ENCODE measurements at regions not wholly inside any gene's neighbourhood (a gene's known extent, or its start where the extent isn't known, plus 50 kb on each side); places are given as distances from the start of the nearest gene placed in this dataset.

- Histone ChIP-seq H3K9me3 (ENCODE audit: low read length) (no peaks in the 10 kb centered on the region), H3K4me1 (ENCODE audit: insufficient read depth, low read length, poor library complexity, severe bottlenecking) (no peaks in the 10 kb centered on the region), H3K4me2 (ENCODE audit: low read length) (no peak overlapping the region), H3K9me2 (ENCODE audit: insufficient read depth, low read length) (no peaks in the 10 kb centered on the region), H3K36me3 (ENCODE audit: insufficient read depth, low read length) (no peaks in the 10 kb centered on the region), H2AFZ (ENCODE audit: low read length) (no peak overlapping the region), H3K4me3 (ENCODE audit: low read depth, low read length, poor library complexity, severe bottlenecking) (no peak overlapping the region), H3K79me2 (ENCODE audit: insufficient read depth, low read depth, low read length) (no peaks in the 10 kb centered on the region), H3K27ac (ENCODE audit: low read depth, low read length, poor library complexity, severe bottlenecking) (no peak overlapping the region), H4K20me1 (ENCODE audit: insufficient read depth, low read length) (no peaks in the 10 kb centered on the region)
- intact Hi-C loops (cut with micrococcal nuclease; ENCODE audit: unreplicated experiment): no loop called here
- BruUV-seq (replicated peaks): no TSS peak
- TF ChIP-seq CTCF (conservative IDR thresholded peaks at IDR 0.05; ENCODE audit: low read length) (no peak), EZH2phosphoT487 (IDR thresholded peaks at IDR 0.05; ENCODE audit: borderline replicate concordance, low read depth, low read length) (no peak)
- no peak for DNase-seq (ENCODE audit: low spot score)
- POLR2A ChIA-PET: no interaction called here
- CTCF ChIA-PET (ENCODE audit: unreplicated experiment): no interaction called here
Observed at GRCh38 chr16:8084302-8084701, 506.0 kb downstream of the TMEM114 start.

GRCh38 chr16:8083560-8083959 lies 506.8 kb downstream of the TMEM114 start:
- Histone ChIP-seq H3K79me2 (ENCODE audit: insufficient read depth, low read depth, low read length) (no peaks in the 10 kb centered on the region), H3K9me3 (ENCODE audit: low read length) (no peaks in the 10 kb centered on the region), H3K4me1 (ENCODE audit: insufficient read depth, low read length, poor library complexity, severe bottlenecking) (no peaks in the 10 kb centered on the region), H3K4me3 (ENCODE audit: low read depth, low read length, poor library complexity, severe bottlenecking) (no peak overlapping the region), H3K36me3 (ENCODE audit: insufficient read depth, low read length) (no peaks in the 10 kb centered on the region), H3K4me2 (ENCODE audit: low read length) (no peak overlapping the region), H4K20me1 (ENCODE audit: insufficient read depth, low read length) (no peaks in the 10 kb centered on the region), H2AFZ (ENCODE audit: low read length) (no peak overlapping the region), H3K9me2 (ENCODE audit: insufficient read depth, low read length) (no peaks in the 10 kb centered on the region), H3K27ac (ENCODE audit: low read depth, low read length, poor library complexity, severe bottlenecking) (no peak overlapping the region)
- POLR2A ChIA-PET: interaction anchor here (1.2 kb wide), 1 partner anchor 127 kb away, joined by 3 read pairs; no protein-coding TSS in a partner anchor
- DNase-seq (ENCODE audit: low spot score): no peak
- CTCF ChIA-PET (ENCODE audit: unreplicated experiment): no interaction called here
- no peak for TF ChIP-seq CTCF (conservative IDR thresholded peaks at IDR 0.05; ENCODE audit: low read length)
- no peak for TF ChIP-seq EZH2phosphoT487 (IDR thresholded peaks at IDR 0.05; ENCODE audit: borderline replicate concordance, low read depth, low read length)
- intact Hi-C loops (cut with micrococcal nuclease; ENCODE audit: unreplicated experiment): no loop called here
- BruUV-seq (replicated peaks): no TSS peak

GRCh38 chr16:8080817-8081216 lies 509.5 kb downstream of the TMEM114 start:
- DNase-seq (ENCODE audit: low spot score): no peak
- no peaks in the 10 kb centered on the region for H3K9me3 ChIP-seq (ENCODE audit: low read length)
- intact Hi-C loops (cut with micrococcal nuclease; ENCODE audit: unreplicated experiment): no loop called here
- no peak for TF ChIP-seq CTCF (conservative IDR thresholded peaks at IDR 0.05; ENCODE audit: low read length)
- TF ChIP-seq EZH2phosphoT487 (IDR thresholded peaks at IDR 0.05; ENCODE audit: borderline replicate concordance, low read depth, low read length): no peak
- H3K4me2 ChIP-seq (ENCODE audit: low read length): no peak overlapping the region
- H2AFZ ChIP-seq (ENCODE audit: low read length): no peak overlapping the region
- no peaks in the 10 kb centered on the region for H4K20me1 ChIP-seq (ENCODE audit: insufficient read depth, low read length)
- ChIA-PET CTCF (ENCODE audit: unreplicated experiment) (no interaction called here), POLR2A (no interaction called here)
- no peaks in the 10 kb centered on the region for H3K36me3 ChIP-seq (ENCODE audit: insufficient read depth, low read length)
- H3K4me1 ChIP-seq (ENCODE audit: insufficient read depth, low read length, poor library complexity, severe bottlenecking): no peaks in the 10 kb centered on the region
- no peaks in the 10 kb centered on the region for H3K79me2 ChIP-seq (ENCODE audit: insufficient read depth, low read depth, low read length)
- H3K27ac ChIP-seq (ENCODE audit: low read depth, low read length, poor library complexity, severe bottlenecking): no peak overlapping the region
- no TSS peak for BruUV-seq (replicated peaks)
- no peaks in the 10 kb centered on the region for H3K9me2 ChIP-seq (ENCODE audit: insufficient read depth, low read length)
- H3K4me3 ChIP-seq (ENCODE audit: low read depth, low read length, poor library complexity, severe bottlenecking): no peak overlapping the region

All from OCI-LY7 (cell line).